Middle frontal gyrus (tissue), 1 donor: ENCODE measurements at regions not wholly inside any gene's neighbourhood (a gene's known extent, or its start where the extent isn't known, plus 50 kb on each side); places are given as distances from the start of the nearest gene placed in this dataset.
"Not testable (repeated sequence)": the region's sequence is repeated elsewhere in the genome, so short reads cannot be mapped to it uniquely, and the experiment has no call there.

ENCODE experiments used
- DNase-seq: peaks from one replicate; pipeline ENCODE4 v3.0.0-alpha.2; 2015; ENCODE audit warnings: low spot score; ENCODE audit errors: extremely low spot score

DNA sequence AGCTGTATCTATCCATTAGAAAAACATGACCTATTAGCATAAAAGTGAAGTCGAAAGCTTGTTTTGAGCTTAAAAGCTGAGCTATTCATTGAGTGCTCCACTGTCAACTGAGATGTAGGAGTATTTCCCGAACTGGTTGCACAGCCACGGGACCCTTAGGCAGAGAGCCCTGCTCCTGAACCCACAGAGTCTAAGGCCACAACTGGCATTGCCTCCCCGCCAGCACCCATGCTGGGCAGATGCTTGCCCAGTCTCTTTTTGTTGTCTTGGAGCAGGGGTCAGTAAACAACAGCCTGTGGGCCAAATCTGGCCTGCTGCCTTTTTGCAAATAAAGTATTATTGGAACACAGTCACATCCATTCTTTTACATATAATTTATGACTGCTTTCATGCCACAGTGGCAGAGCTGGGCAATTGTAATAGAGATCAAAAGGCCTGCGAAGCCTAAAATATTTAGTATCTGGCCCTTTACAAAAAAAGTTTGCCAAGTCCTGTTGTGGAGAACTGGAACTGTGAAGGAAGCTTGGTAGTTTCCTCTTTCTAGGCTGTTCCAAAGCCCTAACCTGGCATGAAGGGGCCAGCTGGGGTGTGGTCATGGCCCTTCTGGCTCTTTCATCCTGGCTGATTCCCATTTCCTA is 58.4 kb upstream of the WAPL start:
- DNase-seq, result no peak

DNA sequence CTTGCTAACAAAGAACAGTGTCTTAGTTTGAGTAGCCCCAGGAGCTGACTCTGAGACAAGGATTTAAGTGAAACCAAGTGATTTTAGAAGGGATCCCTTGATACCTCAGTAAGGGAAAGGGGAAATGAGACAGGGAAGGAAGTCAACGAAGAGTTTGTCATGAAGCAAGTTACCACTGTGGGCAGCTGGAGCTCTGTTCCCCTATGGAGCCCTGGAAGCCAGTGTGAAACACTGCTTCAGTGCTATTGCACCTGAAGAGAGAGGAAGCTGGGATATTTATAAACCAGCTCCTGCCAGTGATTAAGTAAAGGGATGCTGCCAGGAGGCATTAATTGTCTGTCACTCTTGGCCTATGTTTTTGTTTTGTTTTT is 58.9 kb upstream of the WAPL start:
- no peak for DNase-seq

DNA sequence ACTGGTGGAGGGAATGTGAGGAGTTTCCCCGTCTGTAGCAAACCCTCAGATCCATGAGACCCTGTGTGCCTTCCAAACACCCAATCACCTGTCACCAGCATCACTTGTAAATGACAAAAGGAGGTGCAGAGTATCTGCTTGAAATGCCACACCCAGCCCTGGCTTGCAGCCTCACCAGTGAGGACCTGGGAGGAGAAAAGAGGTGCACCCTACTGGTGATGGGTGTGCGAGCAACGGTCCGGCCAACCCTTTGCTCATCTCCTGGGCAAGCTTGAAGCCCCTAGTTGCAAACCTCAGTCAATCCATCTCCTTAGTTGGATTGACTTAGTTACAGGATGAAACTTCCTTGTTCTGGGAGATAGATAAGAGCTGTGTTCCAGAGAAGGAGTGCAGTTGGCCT is 62.4 kb upstream of the WAPL start:
- DNase-seq, result no peak

DNA sequence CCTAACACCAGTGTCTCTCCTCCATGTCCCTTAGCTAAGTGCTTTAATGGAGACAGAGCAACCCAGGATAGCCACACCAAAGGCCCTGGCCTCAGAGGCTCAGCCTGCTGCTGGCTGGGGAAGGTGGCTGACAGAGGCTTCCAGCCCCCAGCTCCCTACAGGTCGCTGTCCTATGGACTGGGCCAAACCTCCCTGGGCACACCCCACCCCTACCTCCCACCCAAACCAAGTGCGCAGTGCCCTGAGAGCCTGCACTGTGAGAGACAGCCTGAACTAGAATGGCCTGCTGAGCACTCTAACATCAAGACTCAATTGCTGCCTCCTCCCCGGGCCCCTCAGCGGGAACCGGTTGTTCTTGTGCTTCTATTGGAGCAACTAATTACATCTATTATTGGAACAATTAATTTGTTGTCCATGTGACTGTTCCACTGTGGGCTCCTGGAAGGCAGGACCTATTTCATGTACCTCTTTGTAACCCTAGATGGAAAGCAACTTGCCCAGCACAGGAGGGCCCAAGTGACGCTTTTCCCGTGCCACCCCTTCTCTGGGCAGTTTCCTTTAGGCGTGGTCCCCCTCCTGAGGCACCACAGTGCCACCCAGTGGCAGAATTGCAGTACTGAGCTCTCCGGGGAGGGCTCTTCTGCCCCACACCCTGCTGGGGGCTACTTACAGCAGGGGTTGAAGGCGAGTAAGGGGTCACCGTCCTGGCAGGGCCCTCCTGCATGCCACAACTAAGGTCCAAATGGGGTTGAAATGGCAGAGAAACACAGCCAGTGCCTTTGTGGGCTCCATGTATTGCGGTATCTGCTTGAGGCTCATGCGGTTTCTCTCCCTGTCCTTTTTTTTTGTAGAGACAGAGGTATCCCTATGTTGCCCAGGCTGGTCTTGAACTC is 63.7 kb upstream of the WAPL start:
- DNase-seq, result peak; percentile 62

DNA sequence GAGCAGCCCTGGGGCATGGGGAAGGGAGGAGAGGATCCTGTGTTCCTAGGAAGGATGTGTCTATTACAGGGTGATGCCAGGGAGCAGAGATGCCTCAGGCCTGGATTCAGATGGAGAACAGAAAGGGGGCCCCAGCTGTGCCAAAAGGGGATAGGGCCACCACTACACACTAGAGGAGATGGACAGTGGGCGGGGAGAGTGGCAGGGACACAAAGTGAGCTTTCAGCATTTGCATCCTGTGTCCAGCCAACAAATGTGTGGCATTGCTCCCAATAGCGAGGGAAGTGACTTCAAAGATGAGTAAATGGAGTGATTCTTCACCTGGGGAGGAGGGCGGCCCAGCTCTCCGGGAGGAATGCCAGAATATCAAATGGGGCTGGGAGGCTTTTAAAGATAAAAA is 64.9 kb upstream of the WAPL start:
- DNase-seq, result no peak

DNA sequence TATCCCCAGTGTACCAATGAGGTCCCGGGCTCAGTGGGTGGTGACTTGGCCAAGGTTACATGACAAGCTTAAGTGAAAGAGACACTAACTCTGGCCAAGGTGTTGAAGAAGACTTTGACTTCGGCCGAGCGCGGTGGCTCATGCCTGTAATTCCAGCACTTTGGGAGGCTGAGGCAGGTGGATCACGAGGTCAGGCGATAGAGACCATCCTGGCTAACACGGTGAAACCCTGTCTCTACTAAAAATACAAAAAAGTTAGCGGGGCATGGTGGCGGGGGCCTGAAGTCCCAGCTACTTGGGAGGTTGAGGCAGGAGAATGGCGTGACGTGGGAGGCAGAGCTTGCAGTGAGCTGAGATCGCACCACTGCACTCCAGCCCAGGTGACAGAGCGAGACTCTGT is 65.6 kb upstream of the OPN4 start:
- not testable (repeated sequence) for DNase-seq

DNA sequence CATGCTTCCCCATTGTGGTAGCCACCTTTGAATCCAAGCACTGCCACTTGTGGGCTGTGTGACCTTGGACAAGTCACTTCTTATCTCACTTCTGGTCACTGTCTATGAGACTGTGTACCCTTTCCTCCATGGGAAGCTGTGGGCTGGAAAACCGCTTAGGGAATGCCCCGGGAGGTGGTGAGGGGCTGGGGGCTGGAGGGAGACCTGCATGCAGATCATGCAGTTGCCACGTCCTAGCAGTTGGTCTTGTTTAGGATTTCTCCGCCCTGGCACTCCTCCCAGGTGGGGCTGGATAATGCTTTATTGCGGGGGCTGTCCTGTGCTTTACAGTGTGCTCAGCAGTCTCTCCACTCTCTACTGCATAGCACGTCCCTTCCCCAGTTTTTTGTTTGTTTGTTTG is 62.9 kb upstream of the OPN4 start:
- no peak for DNase-seq

DNA sequence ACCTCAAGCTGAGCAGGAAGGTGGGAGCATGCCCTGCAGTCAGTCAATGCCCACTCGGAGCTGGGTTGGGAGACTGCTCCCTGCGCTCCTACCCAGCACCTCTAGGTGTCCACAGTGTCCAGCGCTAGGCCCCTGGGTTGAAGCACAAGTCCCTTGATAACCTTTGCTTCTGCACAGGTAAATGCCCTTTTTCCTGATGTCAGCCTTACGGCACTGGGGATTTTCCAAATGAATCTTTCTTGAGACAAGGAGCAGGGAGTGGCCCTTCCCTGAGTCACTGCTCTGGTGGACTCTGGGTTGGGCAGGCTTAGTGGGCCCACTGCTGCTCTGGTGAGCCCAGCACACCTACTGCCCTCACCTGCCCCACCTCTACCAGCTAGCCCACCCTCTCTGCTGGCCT is 61.9 kb upstream of the OPN4 start:
- DNase-seq, result no peak

DNA sequence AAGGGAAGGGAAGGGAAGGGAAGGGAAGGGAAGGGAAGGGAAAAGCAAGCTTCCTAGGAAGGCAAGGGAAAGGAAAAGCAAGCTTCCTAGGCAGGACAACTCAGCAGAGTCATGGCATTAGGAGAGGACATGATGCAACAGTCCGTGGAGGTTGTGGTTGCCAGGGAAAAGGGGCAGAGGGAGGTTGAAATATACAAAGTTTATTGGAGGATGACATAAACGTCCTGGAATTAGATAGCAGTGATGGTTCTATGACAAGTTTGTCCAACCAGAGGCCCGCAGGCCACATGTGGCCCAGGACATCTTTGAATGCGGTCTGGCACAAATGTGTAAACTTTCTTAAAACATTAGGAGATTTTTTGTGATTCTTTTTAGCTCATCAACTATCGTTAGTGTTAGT is 59.8 kb upstream of the OPN4 start:
- DNase-seq, result no peak

DNA sequence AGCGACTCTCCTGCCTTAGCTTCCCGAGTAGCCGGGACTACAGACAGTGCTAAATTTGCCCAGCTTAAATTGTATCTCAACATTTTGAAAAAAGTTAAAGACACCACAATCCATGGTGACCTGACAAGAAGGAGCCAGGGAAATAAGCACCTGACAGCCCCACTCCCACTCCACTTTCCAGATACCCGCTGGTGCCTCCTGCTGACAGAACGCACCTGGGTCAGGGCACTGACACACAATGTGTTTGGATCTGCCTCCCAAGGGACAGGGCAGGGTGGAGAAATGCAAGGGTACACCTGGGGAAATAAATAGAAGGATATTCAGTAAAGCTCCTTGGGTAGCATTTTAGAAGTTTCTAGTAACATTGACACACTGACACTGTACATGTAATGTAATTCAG is 58.9 kb upstream of the OPN4 start:
- DNase-seq, result no peak

DNA sequence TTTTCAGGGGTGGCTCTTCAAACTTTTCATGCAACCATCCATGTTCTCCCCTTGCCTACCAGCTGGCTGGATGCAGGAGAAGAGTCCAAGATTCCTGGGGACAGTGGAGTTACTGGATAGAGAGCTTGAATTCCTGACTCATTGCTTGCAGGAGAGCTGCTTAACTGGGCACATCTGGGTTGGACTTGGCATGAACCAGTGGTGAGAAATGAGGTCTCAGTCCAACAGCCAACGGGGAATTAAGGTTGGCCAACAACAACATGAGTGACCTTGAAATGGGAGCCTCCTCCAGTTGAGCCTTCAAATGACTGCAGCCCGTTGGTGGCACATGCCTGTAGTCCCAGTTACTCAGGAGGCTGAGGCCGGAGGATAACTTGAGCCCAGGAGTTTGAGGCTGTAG is 58.1 kb upstream of the OPN4 start:
- DNase-seq, result no peak

DNA sequence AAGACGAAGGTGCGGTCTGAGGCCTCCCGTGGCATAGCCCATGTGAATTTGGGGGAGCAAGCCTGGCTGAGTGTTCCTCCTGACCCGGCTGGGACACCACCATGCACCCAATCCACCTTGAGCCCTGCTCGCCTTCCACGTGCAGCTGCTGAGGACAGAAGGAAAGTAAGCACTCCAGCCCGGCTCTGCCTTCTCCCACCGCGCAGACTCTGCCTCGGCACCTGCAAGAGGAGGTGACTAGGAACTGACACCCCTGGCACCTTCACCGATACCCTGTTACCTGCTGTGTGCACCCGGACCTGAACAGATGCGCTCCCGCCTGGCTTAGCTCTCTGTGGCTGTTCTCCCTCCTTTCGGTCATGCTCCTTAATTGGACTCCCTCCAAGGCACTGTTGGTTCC is 57.0 kb upstream of the OPN4 start:
- DNase-seq, result no peak

DNA sequence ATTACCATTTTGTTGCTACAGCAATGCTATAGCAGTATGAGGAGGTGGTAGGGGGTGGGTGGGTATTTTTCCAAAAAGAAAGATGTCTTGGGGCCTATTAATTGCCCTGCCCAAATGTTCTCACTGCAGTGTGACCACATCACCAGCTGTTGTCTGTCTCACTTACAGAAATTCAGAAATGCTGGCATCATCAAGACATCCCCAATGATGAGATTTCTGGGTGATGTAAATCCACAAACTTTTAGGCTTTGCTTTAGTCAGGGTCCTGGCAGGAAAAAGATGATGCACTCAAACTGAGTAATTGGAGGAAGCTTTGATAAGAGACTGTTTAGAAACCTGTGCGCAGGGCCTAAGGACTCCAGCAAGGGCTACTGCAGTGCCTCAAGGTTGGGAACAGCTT is 56.2 kb upstream of the OPN4 start:
- no peak for DNase-seq

DNA sequence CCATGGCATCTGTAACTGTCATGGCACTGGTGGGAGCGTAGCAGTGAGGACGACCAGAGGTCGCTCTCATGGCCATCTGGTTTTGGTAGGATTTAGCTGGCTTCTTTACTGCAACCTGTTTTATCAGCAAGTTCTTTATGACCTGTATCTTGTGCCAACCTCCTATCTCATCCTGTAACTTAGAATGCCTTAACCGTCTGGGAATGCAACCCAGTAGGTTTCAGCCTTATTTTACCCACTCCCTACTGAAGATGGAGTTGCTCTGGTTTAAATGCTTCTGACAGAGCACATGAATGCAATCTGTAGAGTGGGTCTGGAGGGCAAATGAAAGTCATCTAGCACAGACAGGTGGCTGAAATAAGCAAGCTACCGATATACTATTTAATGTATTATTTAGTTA is 55.3 kb upstream of the OPN4 start:
- no peak for DNase-seq

DNA sequence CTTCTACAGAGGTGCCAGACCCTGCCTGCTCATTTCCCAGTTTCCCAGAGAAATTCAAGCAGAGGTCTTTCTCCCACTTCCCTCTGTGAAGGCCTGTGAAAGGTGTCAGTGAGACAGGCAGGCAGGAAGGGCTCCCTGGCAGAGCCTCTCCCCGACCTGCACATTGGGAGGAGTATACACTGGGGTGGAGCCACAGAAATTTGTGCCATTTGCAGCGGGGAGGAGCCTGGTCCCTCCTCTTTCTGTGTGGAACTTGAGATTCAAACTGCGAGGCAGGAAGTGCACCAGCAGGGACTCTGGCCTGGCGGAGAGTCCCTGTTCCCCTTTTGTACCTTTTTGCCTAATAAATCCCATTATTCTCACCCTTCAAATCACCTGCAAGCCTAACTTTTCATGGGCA is 54.6 kb upstream of the OPN4 start:
- DNase-seq, result no peak

DNA sequence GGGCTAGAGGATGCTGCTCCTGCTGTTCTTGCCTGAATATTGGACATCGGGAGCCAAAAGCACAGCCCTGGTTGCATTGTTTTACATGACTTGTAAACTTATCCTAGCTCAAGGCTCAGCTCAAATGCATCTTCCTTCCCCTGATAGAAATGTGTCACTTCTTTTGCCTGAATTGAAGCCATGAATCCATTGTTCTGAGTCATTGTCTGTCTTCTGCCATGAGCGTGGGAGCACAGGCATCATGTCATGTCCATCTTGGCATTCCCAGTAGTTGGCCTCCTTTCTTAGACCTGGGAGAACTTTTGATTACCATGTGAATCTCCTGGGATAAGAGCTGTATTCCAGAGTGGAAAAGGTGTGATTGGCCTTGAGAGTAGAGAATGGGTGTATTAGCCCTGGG is 54.1 kb upstream of the OPN4 start:
- DNase-seq, result no peak

DNA sequence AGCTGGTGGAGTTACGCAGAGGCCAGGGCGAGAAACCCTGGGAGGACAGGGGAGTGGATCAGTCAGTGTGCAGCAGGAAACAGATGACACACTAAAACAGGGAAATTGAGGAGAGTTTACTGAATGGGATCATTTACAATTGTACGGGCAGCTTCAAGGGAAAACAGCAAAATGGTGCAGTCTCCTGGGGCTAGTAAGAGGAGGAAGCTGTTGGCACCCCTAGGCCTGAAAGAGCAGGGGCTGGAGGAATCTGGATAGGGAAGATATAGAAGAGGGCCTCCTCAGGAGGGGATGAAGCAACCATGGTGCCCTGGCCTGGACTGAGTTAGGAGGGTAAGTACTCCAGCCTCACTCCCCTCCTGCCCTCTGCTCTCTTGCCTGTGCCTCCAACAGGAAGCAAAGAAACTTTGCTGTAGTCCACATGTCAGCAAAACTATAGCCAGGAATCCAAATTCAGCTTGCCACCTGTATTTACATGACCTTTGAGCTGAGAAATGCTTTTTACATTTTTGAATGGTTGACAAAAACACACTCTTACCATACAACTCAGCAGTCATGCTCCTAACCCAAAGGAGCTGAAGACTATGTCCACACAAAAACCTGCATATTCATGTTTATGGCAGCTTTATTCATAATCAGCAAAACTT is 52.3 kb upstream of the OPN4 start:
- no peak for DNase-seq

DNA sequence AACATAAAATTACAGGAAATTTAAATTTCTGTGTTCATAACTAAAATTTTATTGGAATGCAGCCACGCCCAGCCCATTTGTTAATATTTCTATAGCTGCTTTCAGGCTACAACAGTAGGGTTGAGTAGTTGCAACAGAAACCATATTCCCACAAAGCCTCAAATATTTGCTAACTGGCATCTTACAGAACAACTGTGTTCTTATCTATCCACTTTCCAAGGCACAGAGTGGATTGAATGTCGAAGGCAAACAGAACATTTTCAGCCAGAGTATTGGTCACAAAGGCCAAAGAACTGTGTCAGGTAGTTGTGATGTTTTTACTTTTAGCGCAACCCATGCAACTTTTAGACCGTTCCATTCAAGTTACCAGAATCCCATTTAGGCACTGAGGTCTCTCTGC is 51.1 kb upstream of the OPN4 start:
- no peak for DNase-seq
